Activated CD8-positive, alpha-beta T cell treated with anti-CD3 and anti-CD28 coated beads, Interleukin-2, amount 10 ng/mL, durations not matched to agents 7 days and 5 days (primary cell): ENCODE measurements at regions not wholly inside any gene's neighbourhood (a gene's known extent, or its start where the extent isn't known, plus 50 kb on each side); places are given as distances from the start of the nearest gene placed in this dataset. TPM values are rescaled to one million over a fixed set of nuclear protein-coding genes. Genes with fewer than 3 reads are reported as not detected.

ENCODE experiments used
- ATAC-seq: fragments of 150-1000 bp; cut with Tn5 transposase; one replicate; pipeline ENCODE4 v1.10.0; 2021; ENCODE audit warnings: moderate library complexity
- CTCF ChIA-PET: fragments of 350-600 bp; sonication (Branson Sonifier 250); formaldehyde crosslinking; loops from one replicate; lab custom pipeline; 2021; ENCODE audit warnings: antibody characterized with exemption; lab: Charles Lee
- POLR2A ChIA-PET: fragments of 350-600 bp; sonication (Branson Sonifier 250); formaldehyde crosslinking; loops from one replicate; lab custom pipeline; 2021; ENCODE audit warnings: antibody characterized with exemption; lab: Charles Lee
- DNase-seq: peaks from one replicate; pipeline ENCODE4 v3.0.0-alpha.2; 2020
- H3K27ac Mint-ChIP-seq: one replicate; pipeline ENCODE4 v1.8.0; 2021; ENCODE audit warnings: mild to moderate bottlenecking, mixed read lengths
- H3K27me3 Mint-ChIP-seq: one replicate; pipeline ENCODE4 v1.8.0; 2021; ENCODE audit warnings: low read depth, mixed read lengths
- H3K36me3 Mint-ChIP-seq: one replicate; pipeline ENCODE4 v1.8.0; 2021; ENCODE audit warnings: low read depth, mixed read lengths
- H3K4me1 Mint-ChIP-seq: one replicate; pipeline ENCODE4 v1.8.0; 2021; ENCODE audit warnings: low read depth, mixed read lengths
- H3K4me3 Mint-ChIP-seq: one replicate; pipeline ENCODE4 v1.8.0; 2021; ENCODE audit warnings: mild to moderate bottlenecking, mixed read lengths
- H3K9me3 Mint-ChIP-seq: one replicate; pipeline ENCODE4 v1.8.0; 2022; ENCODE audit warnings: mixed read lengths; ENCODE audit not compliant: insufficient read depth
- microRNA-seq: library from miRNA; unstranded; fragments of <30 nt; microRNA quantifications from one replicate; pipeline ENCODE4 v1.2.0, GENCODE V29; 2022

- POLR2A ChIA-PET = no interaction called here
- ATAC-seq (no peak), DNase-seq (no peak)
- Mint-ChIP-seq H3K9me3 (peaks cover 4% of the 10 kb centered on the region), H3K4me1 (no peaks in the 10 kb centered on the region), H3K36me3 (no peaks in the 10 kb centered on the region), H3K27ac (no peak overlapping the region), H3K27me3 (no peaks in the 10 kb centered on the region), H3K4me3 (no peak overlapping the region)
- CTCF ChIA-PET = no interaction called here
These were observed 200.0 kb downstream of the AJAP1 start for GRCh38 chr1:4854367-4854766.

- Mint-ChIP-seq H3K9me3 (peaks cover 4% of the 10 kb centered on the region), H3K27ac (no peak overlapping the region), H3K27me3 (no peaks in the 10 kb centered on the region), H3K4me1 (no peaks in the 10 kb centered on the region), H3K36me3 (no peaks in the 10 kb centered on the region), H3K4me3 (no peak overlapping the region)
- ChIA-PET POLR2A (no interaction called here), CTCF (no interaction called here)
- ATAC-seq (no peak), DNase-seq (no peak)
These were observed 199.5 kb downstream of the AJAP1 start for GRCh38 chr1:4853904-4854303.

GRCh38 chr1:4851385-4852065 lies 197.1 kb downstream of the AJAP1 start:
- Mint-ChIP-seq H3K4me1 (no peaks in the 10 kb centered on the region), H3K27me3 (no peaks in the 10 kb centered on the region), H3K4me3 (no peak overlapping the region), H3K27ac (no peak overlapping the region), H3K9me3 (peaks cover 4% of the 10 kb centered on the region), H3K36me3 (no peaks in the 10 kb centered on the region)
- ATAC-seq (no peak), DNase-seq (no peak)
- POLR2A ChIA-PET = no interaction called here
- CTCF ChIA-PET = no interaction called here

GRCh38 chr1:4848431-4848830 lies 194.0 kb downstream of the AJAP1 start:
- Mint-ChIP-seq H3K4me1 (no peaks in the 10 kb centered on the region), H3K9me3 (peaks cover 4% of the 10 kb centered on the region), H3K27ac (no peak overlapping the region), H3K4me3 (no peak overlapping the region), H3K27me3 (no peaks in the 10 kb centered on the region), H3K36me3 (no peaks in the 10 kb centered on the region)
- ChIA-PET POLR2A (no interaction called here), CTCF (no interaction called here)
- ATAC-seq = no peak
- DNase-seq = no peak

GRCh38 chr1:4847711-4848110 lies 193.3 kb downstream of the AJAP1 start:
- ChIA-PET POLR2A (no interaction called here), CTCF (no interaction called here)
- Mint-ChIP-seq H3K27ac (no peak overlapping the region), H3K36me3 (no peaks in the 10 kb centered on the region), H3K4me3 (no peak overlapping the region), H3K27me3 (no peaks in the 10 kb centered on the region), H3K9me3 (peaks cover 4% of the 10 kb centered on the region), H3K4me1 (no peaks in the 10 kb centered on the region)
- DNase-seq (no peak), ATAC-seq (no peak)

Small RNAs in the stretch of these regions (microRNA-seq; reads per million reads assigned to microRNA genes)
- gene MIR4417 = not detected
